ENCODE measurements at regions not wholly inside any gene's neighbourhood (a gene's known extent, or its start where the extent isn't known, plus 50 kb on each side); places are given as distances from the start of the nearest gene placed in this dataset.

DNA sequence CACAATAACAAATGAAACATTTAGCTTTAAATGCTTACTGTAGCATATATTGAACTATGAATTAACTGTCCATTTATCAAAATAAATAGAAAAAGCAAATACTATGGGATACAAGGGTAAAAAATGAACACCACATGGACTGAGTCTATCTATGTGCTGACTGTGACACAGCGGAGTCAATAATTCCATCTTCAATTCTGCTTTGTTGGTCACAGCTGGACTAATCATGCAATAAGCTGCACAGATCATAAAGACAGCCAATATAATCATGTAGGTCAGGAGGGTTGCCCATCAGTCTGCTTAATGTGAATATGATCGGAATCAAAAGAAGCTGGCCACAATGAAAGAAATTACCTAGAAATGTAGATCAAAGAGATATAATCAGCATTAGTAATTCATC lies 95.7 kb upstream of the FAM47A start:
- Histone ChIP-seq H3K27me3 (no peaks in the 10 kb centered on the region), H3K9me3 (no peaks in the 10 kb centered on the region), H3K27ac (no peak overlapping the region), H3K4me1 (no peaks in the 10 kb centered on the region), H3K4me3 (no peak overlapping the region), H3K36me3 (no peaks in the 10 kb centered on the region)
- no peak for DNase-seq
- ATAC-seq, result no peak
- in situ Hi-C loops (cut with MboI; ENCODE audit: low sequenced_read_pairs in 4 of 4), result no loop called here
- no peak for TF ChIP-seq CTCF (IDR thresholded peaks at IDR 0.05 in 4 of 5, conservative IDR thresholded peaks at IDR 0.05 in 1 of 5)
- TF ChIP-seq POLR2A (IDR thresholded peaks at IDR 0.05), result no peak
- intact Hi-C loops (cut with DNase I; ENCODE audit: low total_unique reads), result no loop called here

- TF ChIP-seq POLR2A (IDR thresholded peaks at IDR 0.05), result no peak
- no peak for TF ChIP-seq CTCF (IDR thresholded peaks at IDR 0.05 in 4 of 5, conservative IDR thresholded peaks at IDR 0.05 in 1 of 5)
- no peaks in the 10 kb centered on the region for H3K27me3 ChIP-seq
- H3K27ac ChIP-seq, result no peak overlapping the region
- ATAC-seq, result no peak
- no peaks in the 10 kb centered on the region for H3K36me3 ChIP-seq
- no peak for DNase-seq
- no peaks in the 10 kb centered on the region for H3K9me3 ChIP-seq
- H3K4me3 ChIP-seq, result no peak overlapping the region
- intact Hi-C loops (cut with DNase I; ENCODE audit: low total_unique reads) (no loop called here), in situ Hi-C loops (cut with MboI; ENCODE audit: low sequenced_read_pairs in 4 of 4) (no loop called here)
- H3K4me1 ChIP-seq, result no peaks in the 10 kb centered on the region
Observed at GRCh38 chrX:34223574-34223973, 91.5 kb upstream of the FAM47A start.

GRCh38 chrX:34218063-34218462 lies 85.9 kb upstream of the FAM47A start:
- no peaks in the 10 kb centered on the region for H3K9me3 ChIP-seq
- intact Hi-C loops (cut with DNase I; ENCODE audit: low total_unique reads) (no loop called here), in situ Hi-C loops (cut with MboI; ENCODE audit: low sequenced_read_pairs in 4 of 4) (no loop called here)
- no peaks in the 10 kb centered on the region for H3K4me1 ChIP-seq
- H3K36me3 ChIP-seq, result no peaks in the 10 kb centered on the region
- no peak overlapping the region for H3K4me3 ChIP-seq
- DNase-seq (no peak), ATAC-seq (no peak)
- TF ChIP-seq CTCF (IDR thresholded peaks at IDR 0.05 in 4 of 5, conservative IDR thresholded peaks at IDR 0.05 in 1 of 5) (no peak), POLR2A (IDR thresholded peaks at IDR 0.05) (no peak)
- H3K27me3 ChIP-seq, result no peaks in the 10 kb centered on the region
- H3K27ac ChIP-seq, result no peak overlapping the region

- intact Hi-C loops (cut with DNase I; ENCODE audit: low total_unique reads), result no loop called here
- DNase-seq, result no peak
- no peaks in the 10 kb centered on the region for H3K4me1 ChIP-seq
- TF ChIP-seq CTCF (IDR thresholded peaks at IDR 0.05 in 4 of 5, conservative IDR thresholded peaks at IDR 0.05 in 1 of 5), result no peak
- no peak for TF ChIP-seq POLR2A (IDR thresholded peaks at IDR 0.05)
- no peaks in the 10 kb centered on the region for H3K36me3 ChIP-seq
- no peak overlapping the region for H3K4me3 ChIP-seq
- H3K27me3 ChIP-seq, result no peaks in the 10 kb centered on the region
- in situ Hi-C loops (cut with MboI; ENCODE audit: low sequenced_read_pairs in 4 of 4), result no loop called here
- ATAC-seq, result no peak
- no peak overlapping the region for H3K27ac ChIP-seq
- H3K9me3 ChIP-seq, result no peaks in the 10 kb centered on the region
Observed at GRCh38 chrX:34197946-34198345, 65.8 kb upstream of the FAM47A start.

Data from gastrocnemius medialis (tissue), 4 donors.